ENCODE measurements at regions not wholly inside any gene's neighbourhood (a gene's known extent, or its start where the extent isn't known, plus 50 kb on each side); places are given as distances from the start of the nearest gene placed in this dataset.

GRCh38 chr2:195115738-195116137, 541.3 kb upstream of the SLC39A10 start:
- DNase-seq (ENCODE audit: low spot score), result no peak
- no peaks in the 10 kb centered on the region for H3K27me3 ChIP-seq (replicated peaks; ENCODE audit: insufficient read depth, low read depth, low read length, poor library complexity)
- ChIA-PET CTCF (no interaction called here), POLR2A (ENCODE audit: low non-redundant PET) (no interaction called here)
- H3K4me3 ChIP-seq (ENCODE audit: low read depth, low read length, poor library complexity, severe bottlenecking), result no peak overlapping the region
- TF ChIP-seq CTCF (conservative IDR thresholded peaks at IDR 0.05; ENCODE audit: low read depth, low read length) (no peak), EZH2 (IDR thresholded peaks at IDR 0.05; ENCODE audit: borderline replicate concordance, low read depth, low read length, poor library complexity, severe bottlenecking) (no peak)
- H3K4me1 ChIP-seq (ENCODE audit: insufficient read depth, low read length, poor library complexity, severe bottlenecking), result no peaks in the 10 kb centered on the region
- H3K36me3 ChIP-seq (ENCODE audit: insufficient read depth, low read length, poor library complexity, severe bottlenecking), result no peaks in the 10 kb centered on the region
- no TSS peak for BruUV-seq (replicated peaks)
- intact Hi-C loops (cut with micrococcal nuclease; ENCODE audit: unreplicated experiment), result no loop called here
- peaks cover 4% of the 10 kb centered on the region for H3K9me3 ChIP-seq (ENCODE audit: low read depth, low read length, poor library complexity, severe bottlenecking)
- no peak overlapping the region for H3K27ac ChIP-seq (ENCODE audit: low read depth, low read length, poor library complexity, severe bottlenecking)

DNA sequence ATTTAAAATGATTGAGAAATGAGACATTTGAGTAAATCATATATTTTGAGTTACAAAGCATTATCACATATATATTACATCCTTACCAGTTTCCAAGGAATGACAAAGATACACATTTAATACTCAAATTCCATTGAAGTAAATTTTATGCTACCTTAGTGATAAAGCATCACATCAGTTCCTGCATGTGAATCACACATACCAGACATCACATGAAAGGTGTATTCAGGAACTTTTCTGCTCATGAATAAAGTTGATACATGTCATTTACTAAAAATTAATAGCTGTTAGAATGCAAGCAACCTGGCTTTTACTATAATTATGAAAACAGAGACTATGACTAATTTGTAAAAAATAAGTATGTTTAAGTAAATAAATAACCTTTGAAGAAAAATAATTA, 548.8 kb upstream of the SLC39A10 start:
- H3K36me3 ChIP-seq (ENCODE audit: insufficient read depth, low read length, poor library complexity, severe bottlenecking), result no peaks in the 10 kb centered on the region
- BruUV-seq (replicated peaks), result no TSS peak
- no peak for DNase-seq (ENCODE audit: low spot score)
- CTCF ChIA-PET, result no interaction called here
- POLR2A ChIA-PET (ENCODE audit: low non-redundant PET), result no interaction called here
- H3K27me3 ChIP-seq (replicated peaks; ENCODE audit: insufficient read depth, low read depth, low read length, poor library complexity), result no peaks in the 10 kb centered on the region
- H3K9me3 ChIP-seq (ENCODE audit: low read depth, low read length, poor library complexity, severe bottlenecking), result no peaks in the 10 kb centered on the region
- H3K4me1 ChIP-seq (ENCODE audit: insufficient read depth, low read length, poor library complexity, severe bottlenecking), result no peaks in the 10 kb centered on the region
- no peak overlapping the region for H3K4me3 ChIP-seq (ENCODE audit: low read depth, low read length, poor library complexity, severe bottlenecking)
- no peak overlapping the region for H3K27ac ChIP-seq (ENCODE audit: low read depth, low read length, poor library complexity, severe bottlenecking)
- TF ChIP-seq EZH2 (IDR thresholded peaks at IDR 0.05; ENCODE audit: borderline replicate concordance, low read depth, low read length, poor library complexity, severe bottlenecking) (no peak), CTCF (conservative IDR thresholded peaks at IDR 0.05; ENCODE audit: low read depth, low read length) (no peak)
- intact Hi-C loops (cut with micrococcal nuclease; ENCODE audit: unreplicated experiment), result no loop called here

- no peak overlapping the region for H3K27ac ChIP-seq (ENCODE audit: low read depth, low read length, poor library complexity, severe bottlenecking)
- H3K4me3 ChIP-seq (ENCODE audit: low read depth, low read length, poor library complexity, severe bottlenecking), result no peak overlapping the region
- BruUV-seq (replicated peaks), result no TSS peak
- intact Hi-C loops (cut with micrococcal nuclease; ENCODE audit: unreplicated experiment), result no loop called here
- TF ChIP-seq EZH2 (IDR thresholded peaks at IDR 0.05; ENCODE audit: borderline replicate concordance, low read depth, low read length, poor library complexity, severe bottlenecking) (no peak), CTCF (conservative IDR thresholded peaks at IDR 0.05; ENCODE audit: low read depth, low read length) (no peak)
- no peak for DNase-seq (ENCODE audit: low spot score)
- ChIA-PET POLR2A (ENCODE audit: low non-redundant PET) (no interaction called here), CTCF (no interaction called here)
- H3K36me3 ChIP-seq (ENCODE audit: insufficient read depth, low read length, poor library complexity, severe bottlenecking), result no peaks in the 10 kb centered on the region
- H3K9me3 ChIP-seq (ENCODE audit: low read depth, low read length, poor library complexity, severe bottlenecking), result no peaks in the 10 kb centered on the region
- H3K4me1 ChIP-seq (ENCODE audit: insufficient read depth, low read length, poor library complexity, severe bottlenecking), result no peaks in the 10 kb centered on the region
- no peaks in the 10 kb centered on the region for H3K27me3 ChIP-seq (replicated peaks; ENCODE audit: insufficient read depth, low read depth, low read length, poor library complexity)
Measured at GRCh38 chr2:195106681-195107380, 550.2 kb upstream of the SLC39A10 start.
